Thoracic aorta (tissue), 2 donors: ENCODE measurements at regions not wholly inside any gene's neighbourhood (a gene's known extent, or its start where the extent isn't known, plus 50 kb on each side); places are given as distances from the start of the nearest gene placed in this dataset.
"Not testable (repeated sequence)": the region's sequence is repeated elsewhere in the genome, so short reads cannot be mapped to it uniquely, and the experiment has no call there.

Source experiments
- ATAC-seq: fragments of 150-250 bp; one replicate; pipeline ENCODE4 v1.8.0; 2017; ENCODE audit warnings: low read depth; ENCODE audit not compliant: insufficient number of reproducible peaks, low FRiP score
- DNase-seq: peaks from one replicate; pipeline ENCODE4 v3.0.0-alpha.2; 2020; ENCODE audit warnings: low spot score
- H3K27ac ChIP-seq, 2 donors: fragments of 200-600 bp; sonication (generic); 1 replicate in 1 of 2; 2 replicates in 1 of 2; pipeline ENCODE4 v1.5.1; 2016; ENCODE audit warnings: mild to moderate bottlenecking in 2 of 2, moderate library complexity in 2 of 2
- H3K27me3 ChIP-seq: fragments of 200-600 bp; sonication (generic); replicated peaks from 2 replicates; pipeline ENCODE4 v1.6.0; 2016; ENCODE audit warnings: mild to moderate bottlenecking; ENCODE audit not compliant: insufficient read depth
- H3K36me3 ChIP-seq: fragments of 200-600 bp; sonication (generic); one replicate; pipeline ENCODE4 v1.5.1; 2016
- H3K4me1 ChIP-seq, 2 donors: fragments of 200-600 bp; sonication (generic); 1 replicate in 1 of 2; 2 replicates in 1 of 2; pipeline versions ENCODE4 v1.5.1 to v1.6.0; 2016; ENCODE audit warnings: low read depth in 2 of 2, mild to moderate bottlenecking in 1 of 2; ENCODE audit not compliant: control insufficient read depth in 1 of 2
- H3K4me3 ChIP-seq: fragments of 200-600 bp; sonication (generic); 2 replicates; pipeline ENCODE4 v1.5.1; 2016; ENCODE audit warnings: mild to moderate bottlenecking
- H3K9me3 ChIP-seq: fragments of 200-600 bp; sonication (generic); 2 replicates; pipeline ENCODE4 v1.5.1; 2016
- CTCF ChIP-seq: fragments of 200-600 bp; sonication (generic); IDR thresholded peaks from one replicate; pipeline ENCODE4 v1.5.1; 2019; ENCODE audit warnings: antibody characterized with exemption

GRCh38 chr5:9733486-9733885 is 103.3 kb upstream of the TAS2R1 start:
- no peaks in the 10 kb centered on the region for H3K27me3 ChIP-seq
- H3K27ac ChIP-seq: no peak overlapping the region
- H3K4me1 ChIP-seq: no peaks in the 10 kb centered on the region
- no peak overlapping the region for H3K4me3 ChIP-seq
- no peaks in the 10 kb centered on the region for H3K9me3 ChIP-seq
- H3K36me3 ChIP-seq: no peaks in the 10 kb centered on the region
- ATAC-seq (no peak), DNase-seq (no peak)
- no peak for TF ChIP-seq CTCF

- ATAC-seq (no peak), DNase-seq (no peak)
- H3K27me3 ChIP-seq: no peaks in the 10 kb centered on the region
- H3K36me3 ChIP-seq: no peaks in the 10 kb centered on the region
- no peak overlapping the region for H3K27ac ChIP-seq
- no peaks in the 10 kb centered on the region for H3K9me3 ChIP-seq
- no peaks in the 10 kb centered on the region for H3K4me1 ChIP-seq
- no peak for TF ChIP-seq CTCF
- H3K4me3 ChIP-seq: no peak overlapping the region
Measured at GRCh38 chr5:9731159-9731558, 101.0 kb upstream of the TAS2R1 start.

- Histone ChIP-seq H3K36me3 (no peaks in the 10 kb centered on the region), H3K4me3 (no peak overlapping the region), H3K27me3 (no peaks in the 10 kb centered on the region), H3K27ac (no peak overlapping the region), H3K4me1 (no peaks in the 10 kb centered on the region), H3K9me3 (no peaks in the 10 kb centered on the region)
- ATAC-seq (no peak), DNase-seq (no peak)
- TF ChIP-seq CTCF: no peak
Measured at GRCh38 chr5:9728261-9728660, 98.1 kb upstream of the TAS2R1 start.

GRCh38 chr5:9726931-9727330 is 96.8 kb upstream of the TAS2R1 start:
- ATAC-seq (no peak), DNase-seq (no peak)
- Histone ChIP-seq H3K4me1 (no peaks in the 10 kb centered on the region), H3K4me3 (no peak overlapping the region), H3K27ac (no peak overlapping the region), H3K36me3 (no peaks in the 10 kb centered on the region), H3K9me3 (no peaks in the 10 kb centered on the region), H3K27me3 (no peaks in the 10 kb centered on the region)
- TF ChIP-seq CTCF: no peak

GRCh38 chr5:9725265-9725664 is 95.1 kb upstream of the TAS2R1 start:
- H3K27ac ChIP-seq, H3K36me3 ChIP-seq, DNase-seq, H3K27me3 ChIP-seq, ATAC-seq, H3K4me3 ChIP-seq, H3K9me3 ChIP-seq, H3K4me1 ChIP-seq: not testable (repeated sequence)

- H3K9me3 ChIP-seq: no peaks in the 10 kb centered on the region
- no peak overlapping the region for H3K4me3 ChIP-seq
- TF ChIP-seq CTCF: no peak
- DNase-seq (no peak), ATAC-seq (no peak)
- H3K27me3 ChIP-seq: no peaks in the 10 kb centered on the region
- H3K36me3 ChIP-seq: no peaks in the 10 kb centered on the region
- H3K27ac ChIP-seq: no peak overlapping the region
- H3K4me1 ChIP-seq: no peaks in the 10 kb centered on the region
Measured at GRCh38 chr5:9724707-9725106, 94.6 kb upstream of the TAS2R1 start.
